ENCODE measurements at regions not wholly inside any gene's neighbourhood (a gene's known extent, or its start where the extent isn't known, plus 50 kb on each side); places are given as distances from the start of the nearest gene placed in this dataset.

GRCh38 chr11:127993281-127993680, 594.1 kb downstream of the ETS1 start:
- TF ChIP-seq CTCF (conservative IDR thresholded peaks at IDR 0.05 in 1 of 2, IDR thresholded peaks at IDR 0.05 in 1 of 2; ENCODE audit: extremely low read depth in 1 of 2, insufficient read depth in 1 of 2, low read depth in 1 of 2, low read length in 2 of 2) (no peak), EZH2 (IDR thresholded peaks at IDR 0.05; ENCODE audit: borderline replicate concordance, low read length) (no peak)
